AG08395 (cell line): ENCODE measurements at regions not wholly inside any gene's neighbourhood (a gene's known extent, or its start where the extent isn't known, plus 50 kb on each side); places are given as distances from the start of the nearest gene placed in this dataset.
"Not testable (repeated sequence)": the region's sequence is repeated elsewhere in the genome, so short reads cannot be mapped to it uniquely, and the experiment has no call there.

Source experiments
- DNase-seq: peaks from one replicate; pipeline ENCODE4 v3.0.0; 2012; ENCODE audit warnings: mixed read lengths, low spot score

- DNase-seq, result no peak
Observed at GRCh38 chr22:44575381-44576268, 77.6 kb upstream of the RTL6 start.

- no peak for DNase-seq
Observed at GRCh38 chr22:44574640-44575380, 76.8 kb upstream of the RTL6 start.

- peak; percentile 86 for DNase-seq
Observed at GRCh38 chr22:44574057-44574639, 76.1 kb upstream of the RTL6 start.

- no peak for DNase-seq
Observed at GRCh38 chr22:44573451-44573850, 75.4 kb upstream of the RTL6 start.

GRCh38 chr22:44572414-44573207 lies 74.6 kb upstream of the RTL6 start:
- DNase-seq, result no peak

GRCh38 chr22:44571566-44572413 lies 73.8 kb upstream of the RTL6 start:
- DNase-seq, result no peak

GRCh38 chr22:44570476-44571445 lies 72.7 kb upstream of the RTL6 start:
- DNase-seq, result no peak

- DNase-seq, result no peak
Observed at GRCh38 chr22:44569561-44569991, 71.5 kb upstream of the RTL6 start.

GRCh38 chr22:44567846-44568493 lies 69.9 kb upstream of the RTL6 start:
- no peak for DNase-seq

- DNase-seq, result not testable (repeated sequence)
Observed at GRCh38 chr22:44567378-44567841, 69.4 kb upstream of the RTL6 start.

GRCh38 chr22:44566911-44567310 lies 68.9 kb upstream of the RTL6 start:
- no peak for DNase-seq

- DNase-seq, result not testable (repeated sequence)
Observed at GRCh38 chr22:44562651-44563050, 64.6 kb upstream of the RTL6 start.

GRCh38 chr22:44561139-44561840 lies 63.3 kb upstream of the RTL6 start:
- no peak for DNase-seq

GRCh38 chr22:44558671-44559070 lies 60.6 kb upstream of the RTL6 start:
- DNase-seq, result not testable (repeated sequence)

GRCh38 chr22:44557872-44558271 lies 59.8 kb upstream of the RTL6 start:
- DNase-seq, result not testable (repeated sequence)

- no peak for DNase-seq
Observed at GRCh38 chr22:44557064-44557748, 59.2 kb upstream of the RTL6 start.

- no peak for DNase-seq
Observed at GRCh38 chr22:44555597-44555996, 57.6 kb upstream of the RTL6 start.

- no peak for DNase-seq
Observed at GRCh38 chr22:44555046-44555445, 57.0 kb upstream of the RTL6 start.
